ENCODE measurements at regions not wholly inside any gene's neighbourhood (a gene's known extent, or its start where the extent isn't known, plus 50 kb on each side); places are given as distances from the start of the nearest gene placed in this dataset.
"Not testable (repeated sequence)": the region's sequence is repeated elsewhere in the genome, so short reads cannot be mapped to it uniquely, and the experiment has no call there.

GRCh38 chr11:92027136-92027535 is 197.5 kb upstream of the FAT3 start:
- TF ChIP-seq CTCF (conservative IDR thresholded peaks at IDR 0.05 in 1 of 2, IDR thresholded peaks at IDR 0.05 in 1 of 2; ENCODE audit: extremely low read depth in 1 of 2, insufficient read depth in 1 of 2, low read depth in 1 of 2, low read length in 2 of 2); EZH2 (IDR thresholded peaks at IDR 0.05; ENCODE audit: borderline replicate concordance, low read length): not testable (repeated sequence)
